Keratinocyte (primary cell): ENCODE measurements at regions not wholly inside any gene's neighbourhood (a gene's known extent, or its start where the extent isn't known, plus 50 kb on each side); places are given as distances from the start of the nearest gene placed in this dataset.

Experiments
- DNase-seq: peaks from one replicate; pipeline ENCODE4 v3.0.0-alpha.2; 2011; ENCODE audit warnings: low read depth, missing footprints, low spot score
- FAIRE-seq: peaks from 2 replicates; lab custom pipeline; 2011; peaks lifted over from hg19 to GRCh38; lab: Jason Lieb, UNC
- H2AFZ ChIP-seq: 2 replicates; pipeline ENCODE4 v1.6.0; 2012; ENCODE audit warnings: low read length, control low read depth, inconsistent platforms; ENCODE audit not compliant: control insufficient read depth
- H3K27ac ChIP-seq: 2 replicates; pipeline ENCODE4 v1.5.1; 2011; ENCODE audit warnings: low read length; ENCODE audit not compliant: control insufficient read depth, insufficient read depth
- H3K27me3 ChIP-seq: 3 replicates; pipeline ENCODE4 v1.6.0; 2011; ENCODE audit warnings: low read length; ENCODE audit not compliant: control insufficient read depth, insufficient read depth; ENCODE audit errors: extremely low read depth
- H3K36me3 ChIP-seq, 2 experiments: 2 replicates in 1 of 2; 3 replicates in 1 of 2; pipeline ENCODE4 v1.5.1; 2011; ENCODE audit warnings: low read length in 2 of 2, mild to moderate bottlenecking in 1 of 2; ENCODE audit not compliant: control insufficient read depth in 2 of 2, insufficient read depth in 2 of 2; ENCODE audit errors: extremely low read depth in 1 of 2
- H3K4me1 ChIP-seq: 3 replicates; pipeline ENCODE4 v1.5.1; 2011; ENCODE audit warnings: low read length; ENCODE audit not compliant: control insufficient read depth, insufficient read depth; ENCODE audit errors: extremely low read depth
- H3K4me2 ChIP-seq: 3 replicates; pipeline ENCODE4 v1.6.0; 2011; ENCODE audit warnings: low read depth, low read length; ENCODE audit not compliant: control insufficient read depth, insufficient read depth; ENCODE audit errors: extremely low read depth
- H3K4me3 ChIP-seq, 3 experiments: fragments of 200-600 bp in 1 of 3; sonication (generic) in 1 of 3; 2 replicates in 2 of 3; 3 replicates in 1 of 3; pipeline ENCODE4 v1.5.1; 2011 to 2016; ENCODE audit warnings: low read length in 3 of 3, mild to moderate bottlenecking in 3 of 3, control low read depth in 2 of 3, inconsistent platforms in 1 of 3, low read depth in 1 of 3, mixed read lengths in 1 of 3, mixed run types in 1 of 3, moderate library complexity in 1 of 3; ENCODE audit not compliant: control insufficient read depth in 2 of 3, insufficient read depth in 2 of 3; ENCODE audit errors: extremely low read depth in 1 of 3
- H3K79me2 ChIP-seq: 2 replicates; pipeline ENCODE4 v1.6.0; 2012; ENCODE audit warnings: low read length; ENCODE audit not compliant: control insufficient read depth, insufficient read depth
- H3K9ac ChIP-seq: 3 replicates; pipeline ENCODE4 v1.6.0; 2011; ENCODE audit warnings: low read length; ENCODE audit not compliant: control insufficient read depth, insufficient read depth; ENCODE audit errors: extremely low read depth
- H3K9me1 ChIP-seq: 3 replicates; pipeline ENCODE4 v1.6.0; 2011; ENCODE audit warnings: low read length; ENCODE audit not compliant: control insufficient read depth, insufficient read depth; ENCODE audit errors: extremely low read depth
- H3K9me3 ChIP-seq: 2 replicates; pipeline ENCODE4 v1.5.1; 2012; ENCODE audit warnings: low read depth, low read length; ENCODE audit not compliant: control insufficient read depth
- H4K20me1 ChIP-seq: 3 replicates; pipeline ENCODE4 v1.6.0; 2011; ENCODE audit warnings: low read length; ENCODE audit not compliant: control insufficient read depth, insufficient read depth; ENCODE audit errors: extremely low read depth
- CTCF ChIP-seq, 3 experiments: IDR thresholded peaks in 1 of 3; conservative IDR thresholded peaks in 1 of 3; optimal IDR thresholded peaks in 1 of 3; 2 replicates in 2 of 3; 3 replicates in 1 of 3; pipeline versions ENCODE3 to v1.5.1; 2011; ENCODE audit warnings: low read length in 3 of 3, mild to moderate bottlenecking in 3 of 3, moderate library complexity in 2 of 3, control low read depth in 1 of 3, inconsistent platforms in 1 of 3; ENCODE audit not compliant: insufficient read depth in 2 of 3; ENCODE audit errors: extremely low read depth in 1 of 3
- EZH2 ChIP-seq: IDR thresholded peaks from one replicate; pipeline ENCODE4 v1.6.1; 2012; ENCODE audit warnings: inconsistent platforms, mild to moderate bottlenecking, low read length, moderate library complexity
- dilution Hi-C: fragments of 300-500 bp; cut with MboI; formaldehyde crosslinking; loops from one replicate; pipeline ENCODE4 v1.7.0; 2020; ENCODE audit warnings: low sequenced_read_pairs; ENCODE audit not compliant: extremely low pct_ligation_motif_present

- no peak overlapping the region for H3K4me2 ChIP-seq
- no peaks in the 10 kb centered on the region for H3K27me3 ChIP-seq
- no peak for DNase-seq
- no peak overlapping the region for H3K9ac ChIP-seq
- no peaks in the 10 kb centered on the region for H3K4me1 ChIP-seq
- no peaks in the 10 kb centered on the region for H3K36me3 ChIP-seq
- H4K20me1 ChIP-seq, result no peaks in the 10 kb centered on the region
- H2AFZ ChIP-seq, result no peak overlapping the region
- no peaks in the 10 kb centered on the region for H3K79me2 ChIP-seq
- no peak for TF ChIP-seq EZH2
- no peak for TF ChIP-seq CTCF (optimal IDR thresholded peaks at IDR 0.05 in 1 of 3, IDR thresholded peaks at IDR 0.05 in 1 of 3, conservative IDR thresholded peaks at IDR 0.05 in 1 of 3; ENCODE audit: extremely low read depth in 1 of 3, insufficient read depth in 2 of 3, low read length in 3 of 3)
- no peaks in the 10 kb centered on the region for H3K9me1 ChIP-seq
- no peak for FAIRE-seq
- H3K9me3 ChIP-seq, result no peaks in the 10 kb centered on the region
- H3K4me3 ChIP-seq, result no peak overlapping the region
- dilution Hi-C loops, result no loop called here
- H3K27ac ChIP-seq, result no peak overlapping the region
These were observed 646.7 kb upstream of the SALL1 start for GRCh38 chr16:51797669-51798259.

- Histone ChIP-seq H3K4me2 (no peak overlapping the region), H3K9me1 (no peaks in the 10 kb centered on the region), H3K36me3 (no peaks in the 10 kb centered on the region), H3K4me3 (no peak overlapping the region), H3K4me1 (no peaks in the 10 kb centered on the region), H3K9ac (no peak overlapping the region), H3K79me2 (no peaks in the 10 kb centered on the region), H3K27me3 (no peaks in the 10 kb centered on the region), H3K9me3 (no peaks in the 10 kb centered on the region), H4K20me1 (no peaks in the 10 kb centered on the region), H2AFZ (no peak overlapping the region), H3K27ac (no peak overlapping the region)
- DNase-seq (no peak), FAIRE-seq (no peak)
- dilution Hi-C loops, result no loop called here
- TF ChIP-seq CTCF (optimal IDR thresholded peaks at IDR 0.05 in 1 of 3, IDR thresholded peaks at IDR 0.05 in 1 of 3, conservative IDR thresholded peaks at IDR 0.05 in 1 of 3; ENCODE audit: extremely low read depth in 1 of 3, insufficient read depth in 2 of 3, low read length in 3 of 3) (no peak), EZH2 (no peak)
These were observed 628.2 kb upstream of the SALL1 start for GRCh38 chr16:51779240-51779639.
